ENCODE measurements at regions not wholly inside any gene's neighbourhood (a gene's known extent, or its start where the extent isn't known, plus 50 kb on each side); places are given as distances from the start of the nearest gene placed in this dataset.
A peak's percentile ranks its signal among the peaks of the same experiment; 100 is the strongest.
"Not testable (repeated sequence)": the region's sequence is repeated elsewhere in the genome, so short reads cannot be mapped to it uniquely, and the experiment has no call there.

GRCh38 chr1:206375552-206375951 lies 94.7 kb upstream of the IKBKE start:
- H3K9ac ChIP-seq (ENCODE audit: low read length in 3 of 3); H3K4me1 ChIP-seq (ENCODE audit: control insufficient read depth in 2 of 3, insufficient read depth in 2 of 3, low read depth in 1 of 3, low read length in 3 of 3); FAIRE-seq; H3K36me3 ChIP-seq (ENCODE audit: control insufficient read depth in 2 of 3, insufficient read depth in 3 of 3, low read length in 3 of 3); H3K9me3 ChIP-seq (ENCODE audit: control insufficient read depth in 2 of 3, insufficient read depth in 1 of 3, low read length in 3 of 3); H3K27ac ChIP-seq (ENCODE audit: low read depth in 2 of 2, low read length in 2 of 2); H3K27me3 ChIP-seq (ENCODE audit: control insufficient read depth, insufficient read depth, low read length); intact Hi-C loops (cut with DNase I); H3K4me3 ChIP-seq (ENCODE audit: low read length in 3 of 3): not testable (repeated sequence)
- peak in 1 of 5 donors; percentile 18 for DNase-seq

DNA sequence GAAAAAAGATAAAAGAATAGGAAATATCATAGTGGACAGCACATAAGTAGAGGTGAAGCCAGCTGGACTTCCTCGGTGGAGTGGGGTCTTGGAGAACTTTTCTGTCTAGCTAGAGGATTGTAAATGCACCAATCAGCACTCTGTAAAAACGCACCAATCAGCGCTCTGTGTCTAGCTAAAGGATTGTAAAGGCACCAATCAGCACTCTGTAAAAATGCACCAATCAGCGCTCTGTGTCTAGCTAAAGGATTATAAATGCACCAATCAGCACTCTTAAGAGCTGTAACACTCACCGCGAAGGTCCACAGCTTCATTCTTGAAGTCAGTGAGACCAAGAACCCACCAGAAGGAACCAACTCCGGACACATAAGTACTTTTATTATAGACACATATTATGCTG lies 91.8 kb upstream of the IKBKE start:
- H3K36me3 ChIP-seq (ENCODE audit: control insufficient read depth in 2 of 3, insufficient read depth in 3 of 3, low read length in 3 of 3); intact Hi-C loops (cut with DNase I); H3K27ac ChIP-seq (ENCODE audit: low read depth in 2 of 2, low read length in 2 of 2); H3K4me1 ChIP-seq (ENCODE audit: control insufficient read depth in 2 of 3, insufficient read depth in 2 of 3, low read depth in 1 of 3, low read length in 3 of 3); H3K9ac ChIP-seq (ENCODE audit: low read length in 3 of 3); DNase-seq; H3K9me3 ChIP-seq (ENCODE audit: control insufficient read depth in 2 of 3, insufficient read depth in 1 of 3, low read length in 3 of 3); H3K27me3 ChIP-seq (ENCODE audit: control insufficient read depth, insufficient read depth, low read length); H3K4me3 ChIP-seq (ENCODE audit: low read length in 3 of 3); FAIRE-seq: not testable (repeated sequence)

GRCh38 chr1:206379245-206379644 lies 91.0 kb upstream of the IKBKE start:
- H3K4me1 ChIP-seq (ENCODE audit: control insufficient read depth in 2 of 3, insufficient read depth in 2 of 3, low read depth in 1 of 3, low read length in 3 of 3); H3K27me3 ChIP-seq (ENCODE audit: control insufficient read depth, insufficient read depth, low read length); FAIRE-seq; H3K27ac ChIP-seq (ENCODE audit: low read depth in 2 of 2, low read length in 2 of 2); H3K36me3 ChIP-seq (ENCODE audit: control insufficient read depth in 2 of 3, insufficient read depth in 3 of 3, low read length in 3 of 3); H3K4me3 ChIP-seq (ENCODE audit: low read length in 3 of 3); H3K9me3 ChIP-seq (ENCODE audit: control insufficient read depth in 2 of 3, insufficient read depth in 1 of 3, low read length in 3 of 3); intact Hi-C loops (cut with DNase I); H3K9ac ChIP-seq (ENCODE audit: low read length in 3 of 3); DNase-seq: not testable (repeated sequence)

- FAIRE-seq; intact Hi-C loops (cut with DNase I); H3K27me3 ChIP-seq (ENCODE audit: control insufficient read depth, insufficient read depth, low read length); H3K9me3 ChIP-seq (ENCODE audit: control insufficient read depth in 2 of 3, insufficient read depth in 1 of 3, low read length in 3 of 3); H3K4me1 ChIP-seq (ENCODE audit: control insufficient read depth in 2 of 3, insufficient read depth in 2 of 3, low read depth in 1 of 3, low read length in 3 of 3); H3K27ac ChIP-seq (ENCODE audit: low read depth in 2 of 2, low read length in 2 of 2); H3K4me3 ChIP-seq (ENCODE audit: low read length in 3 of 3); H3K9ac ChIP-seq (ENCODE audit: low read length in 3 of 3); H3K36me3 ChIP-seq (ENCODE audit: control insufficient read depth in 2 of 3, insufficient read depth in 3 of 3, low read length in 3 of 3): not testable (repeated sequence)
- DNase-seq: peak in 1 of 5 donors; percentile 1
Measured at GRCh38 chr1:206380163-206380790, 90.0 kb upstream of the IKBKE start.

- H3K36me3 ChIP-seq (ENCODE audit: control insufficient read depth in 2 of 3, insufficient read depth in 3 of 3, low read length in 3 of 3); H3K9ac ChIP-seq (ENCODE audit: low read length in 3 of 3); FAIRE-seq; H3K27me3 ChIP-seq (ENCODE audit: control insufficient read depth, insufficient read depth, low read length); intact Hi-C loops (cut with DNase I); H3K9me3 ChIP-seq (ENCODE audit: control insufficient read depth in 2 of 3, insufficient read depth in 1 of 3, low read length in 3 of 3); H3K4me3 ChIP-seq (ENCODE audit: low read length in 3 of 3); H3K27ac ChIP-seq (ENCODE audit: low read depth in 2 of 2, low read length in 2 of 2); H3K4me1 ChIP-seq (ENCODE audit: control insufficient read depth in 2 of 3, insufficient read depth in 2 of 3, low read depth in 1 of 3, low read length in 3 of 3): not testable (repeated sequence)
- DNase-seq: peak; percentile 31 to 82 (median 50)
Measured at GRCh38 chr1:206380791-206381610, 89.3 kb upstream of the IKBKE start.

- H3K27me3 ChIP-seq (ENCODE audit: control insufficient read depth, insufficient read depth, low read length); H3K36me3 ChIP-seq (ENCODE audit: control insufficient read depth in 2 of 3, insufficient read depth in 3 of 3, low read length in 3 of 3); H3K9me3 ChIP-seq (ENCODE audit: control insufficient read depth in 2 of 3, insufficient read depth in 1 of 3, low read length in 3 of 3); H3K27ac ChIP-seq (ENCODE audit: low read depth in 2 of 2, low read length in 2 of 2); H3K4me1 ChIP-seq (ENCODE audit: control insufficient read depth in 2 of 3, insufficient read depth in 2 of 3, low read depth in 1 of 3, low read length in 3 of 3); intact Hi-C loops (cut with DNase I); H3K9ac ChIP-seq (ENCODE audit: low read length in 3 of 3); H3K4me3 ChIP-seq (ENCODE audit: low read length in 3 of 3); FAIRE-seq: not testable (repeated sequence)
- DNase-seq: peak in 2 of 5 donors; percentile 1 to 4
Measured at GRCh38 chr1:206384029-206384807, 86.1 kb upstream of the IKBKE start.

GRCh38 chr1:206384891-206385290 lies 85.4 kb upstream of the IKBKE start:
- H3K36me3 ChIP-seq (ENCODE audit: control insufficient read depth in 2 of 3, insufficient read depth in 3 of 3, low read length in 3 of 3); H3K27me3 ChIP-seq (ENCODE audit: control insufficient read depth, insufficient read depth, low read length); H3K27ac ChIP-seq (ENCODE audit: low read depth in 2 of 2, low read length in 2 of 2); H3K9ac ChIP-seq (ENCODE audit: low read length in 3 of 3); FAIRE-seq; intact Hi-C loops (cut with DNase I); H3K4me1 ChIP-seq (ENCODE audit: control insufficient read depth in 2 of 3, insufficient read depth in 2 of 3, low read depth in 1 of 3, low read length in 3 of 3); H3K4me3 ChIP-seq (ENCODE audit: low read length in 3 of 3); H3K9me3 ChIP-seq (ENCODE audit: control insufficient read depth in 2 of 3, insufficient read depth in 1 of 3, low read length in 3 of 3); DNase-seq: not testable (repeated sequence)

DNA sequence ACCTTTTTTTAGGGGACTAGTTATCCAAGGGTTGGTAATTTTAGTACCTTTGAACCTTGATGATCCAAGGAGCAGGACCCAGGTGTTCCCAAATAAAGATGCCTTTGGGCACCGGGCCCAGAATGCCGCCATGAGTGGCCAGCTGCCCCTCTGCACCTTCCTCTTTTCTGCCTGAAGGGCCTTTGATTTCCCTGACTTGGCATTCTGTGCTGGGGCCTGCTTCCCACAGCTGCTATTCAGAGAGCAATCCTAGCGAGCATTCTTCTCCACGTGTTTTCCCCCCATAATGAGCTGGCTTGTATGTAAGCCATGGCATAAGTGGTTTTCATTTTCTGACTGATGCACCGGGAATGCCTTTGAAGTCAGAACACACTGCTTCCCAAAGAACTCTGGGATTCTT lies 82.6 kb upstream of the IKBKE start:
- H3K36me3 ChIP-seq (ENCODE audit: control insufficient read depth in 2 of 3, insufficient read depth in 3 of 3, low read length in 3 of 3); H3K27ac ChIP-seq (ENCODE audit: low read depth in 2 of 2, low read length in 2 of 2); H3K4me3 ChIP-seq (ENCODE audit: low read length in 3 of 3); intact Hi-C loops (cut with DNase I); DNase-seq; H3K9ac ChIP-seq (ENCODE audit: low read length in 3 of 3); FAIRE-seq; H3K4me1 ChIP-seq (ENCODE audit: control insufficient read depth in 2 of 3, insufficient read depth in 2 of 3, low read depth in 1 of 3, low read length in 3 of 3); H3K9me3 ChIP-seq (ENCODE audit: control insufficient read depth in 2 of 3, insufficient read depth in 1 of 3, low read length in 3 of 3); H3K27me3 ChIP-seq (ENCODE audit: control insufficient read depth, insufficient read depth, low read length): not testable (repeated sequence)
